ENCODE measurements at regions not wholly inside any gene's neighbourhood (a gene's known extent, or its start where the extent isn't known, plus 50 kb on each side); places are given as distances from the start of the nearest gene placed in this dataset.
"Not testable (repeated sequence)": the region's sequence is repeated elsewhere in the genome, so short reads cannot be mapped to it uniquely, and the experiment has no call there.

- ATAC-seq; H3K9me3 ChIP-seq (replicated peaks; ENCODE audit: control insufficient read depth, insufficient read depth, low read depth, low read length); H2AFZ ChIP-seq (ENCODE audit: low read depth, low read length); H3K4me2 ChIP-seq (ENCODE audit: insufficient read depth, low read length); POLR2A ChIA-PET; H3K9me1 ChIP-seq (ENCODE audit: control insufficient read depth, insufficient read depth, low read length); H3K4me1 ChIP-seq (replicated peaks in 1 of 2; ENCODE audit: control insufficient read depth in 2 of 2, insufficient read depth in 2 of 2, low read length in 2 of 2); H3K36me3 ChIP-seq (ENCODE audit: control insufficient read depth, insufficient read depth, low read length); H3K27ac ChIP-seq (ENCODE audit: extremely low read depth, low read depth, low read length); H3K9ac ChIP-seq (ENCODE audit: insufficient read depth in 1 of 2, low read depth in 2 of 2, low read length in 2 of 2); FAIRE-seq; CTCF ChIA-PET (ENCODE audit: low intra/inter-chr PET ratio); H3K27me3 ChIP-seq (ENCODE audit: control insufficient read depth in 2 of 2, insufficient read depth in 2 of 2, low read length in 2 of 2); H3K4me3 ChIP-seq; H3K79me2 ChIP-seq (ENCODE audit: control insufficient read depth, insufficient read depth, low read length); in situ Hi-C loops (cut with MboI); intact Hi-C loops (cut with micrococcal nuclease); DNase-seq (ENCODE audit: extremely low read depth in 1 of 4, low spot score in 3 of 4); H4K20me1 ChIP-seq (replicated peaks; ENCODE audit: control insufficient read depth, insufficient read depth, low read length); BruUV-seq (replicated peaks): not testable (repeated sequence)
- WGBS (ENCODE audit: insufficient coverage, low coverage, missing lambda C conversion rate): no CpG with 5 or more reads among the region's 4 CpGs
- TF ChIP-seq ADNP (tag; IDR thresholded peaks at IDR 0.05) (peak; percentile 54; the same call in 1 of the 2 replicates), ZNF263 (CRISPR knock-in tag; IDR thresholded peaks at IDR 0.05; ENCODE audit: borderline replicate concordance) (peak; percentile 84), BCOR (IDR thresholded peaks at IDR 0.05) (peak; percentile 74; the same call in 1 of the 2 replicates), KDM1A (IDR thresholded peaks at IDR 0.05) (0 out of 4 replicates have a peak, but pooled peaks of 1 of the 2 experiments have one; percentile 34), RBM25 (IDR thresholded peaks at IDR 0.05; ENCODE audit: low read depth, low read length, severe bottlenecking) (peak; percentile 60)
Observed at GRCh38 chr19:14287837-14288236, 81.9 kb upstream of the ADGRL1 start.

- intact Hi-C loops (cut with micrococcal nuclease); H2AFZ ChIP-seq (ENCODE audit: low read depth, low read length); CTCF ChIA-PET (ENCODE audit: low intra/inter-chr PET ratio); H4K20me1 ChIP-seq (replicated peaks; ENCODE audit: control insufficient read depth, insufficient read depth, low read length); BruUV-seq (replicated peaks); H3K4me1 ChIP-seq (replicated peaks in 1 of 2; ENCODE audit: control insufficient read depth in 2 of 2, insufficient read depth in 2 of 2, low read length in 2 of 2); H3K27ac ChIP-seq (ENCODE audit: extremely low read depth, low read depth, low read length); H3K9me1 ChIP-seq (ENCODE audit: control insufficient read depth, insufficient read depth, low read length); H3K4me3 ChIP-seq; H3K79me2 ChIP-seq (ENCODE audit: control insufficient read depth, insufficient read depth, low read length); H3K27me3 ChIP-seq (ENCODE audit: control insufficient read depth in 2 of 2, insufficient read depth in 2 of 2, low read length in 2 of 2); H3K4me2 ChIP-seq (ENCODE audit: insufficient read depth, low read length); ATAC-seq; H3K9ac ChIP-seq (ENCODE audit: insufficient read depth in 1 of 2, low read depth in 2 of 2, low read length in 2 of 2); H3K9me3 ChIP-seq (replicated peaks; ENCODE audit: control insufficient read depth, insufficient read depth, low read depth, low read length); in situ Hi-C loops (cut with MboI); H3K36me3 ChIP-seq (ENCODE audit: control insufficient read depth, insufficient read depth, low read length); FAIRE-seq; TF ChIP-seq TEAD4 (CRISPR knock-in tag; IDR thresholded peaks at IDR 0.05; ENCODE audit: borderline replicate concordance): not testable (repeated sequence)
- WGBS (ENCODE audit: insufficient coverage, low coverage, missing lambda C conversion rate): 6% methylated on average over 4 of the region's 4 CpGs
- POLR2A ChIA-PET: interaction anchor here (0.6 kb wide), 2 partner anchors 17 to 409 kb away, joined by 3 read pairs; no protein-coding TSS in a partner anchor
- peak in 1 of 4 experiments; percentile 55 for DNase-seq (ENCODE audit: extremely low read depth in 1 of 4, low spot score in 3 of 4)
- peak; percentile 93 for TF ChIP-seq MITF (IDR thresholded peaks at IDR 0.05)
- TF ChIP-seq CBFA2T3 (IDR thresholded peaks at IDR 0.05): peak; percentile 65
- peak; percentile 73; the same call in 1 of the 2 replicates for TF ChIP-seq SMARCC2 (IDR thresholded peaks at IDR 0.05; ENCODE audit: low read depth)
- TF ChIP-seq HDAC2 (IDR thresholded peaks at IDR 0.05): peak; percentile 43; the same call in 1 of the 2 replicates
- TF ChIP-seq KLF16 (IDR thresholded peaks at IDR 0.05): peak; percentile 17; the same call in 1 of the 2 replicates
- TF ChIP-seq TEAD4 (IDR thresholded peaks at IDR 0.05; ENCODE audit: low read length): peak; percentile 58; the same call in 1 of the 2 replicates
- peak; percentile 73 for TF ChIP-seq DPF2 (IDR thresholded peaks at IDR 0.05)
- peak; percentile 30 for TF ChIP-seq NEUROD1 (IDR thresholded peaks at IDR 0.05; ENCODE audit: borderline replicate concordance, low read depth, low read length, partially characterized antibody)
- peak; percentile 85; the same call in 1 of the 2 replicates for TF ChIP-seq SOX6 (IDR thresholded peaks at IDR 0.05)
- peak; percentile 94; the same call in 1 of the 2 replicates for TF ChIP-seq SMARCE1 (IDR thresholded peaks at IDR 0.05)
- TF ChIP-seq, protein P1, sequence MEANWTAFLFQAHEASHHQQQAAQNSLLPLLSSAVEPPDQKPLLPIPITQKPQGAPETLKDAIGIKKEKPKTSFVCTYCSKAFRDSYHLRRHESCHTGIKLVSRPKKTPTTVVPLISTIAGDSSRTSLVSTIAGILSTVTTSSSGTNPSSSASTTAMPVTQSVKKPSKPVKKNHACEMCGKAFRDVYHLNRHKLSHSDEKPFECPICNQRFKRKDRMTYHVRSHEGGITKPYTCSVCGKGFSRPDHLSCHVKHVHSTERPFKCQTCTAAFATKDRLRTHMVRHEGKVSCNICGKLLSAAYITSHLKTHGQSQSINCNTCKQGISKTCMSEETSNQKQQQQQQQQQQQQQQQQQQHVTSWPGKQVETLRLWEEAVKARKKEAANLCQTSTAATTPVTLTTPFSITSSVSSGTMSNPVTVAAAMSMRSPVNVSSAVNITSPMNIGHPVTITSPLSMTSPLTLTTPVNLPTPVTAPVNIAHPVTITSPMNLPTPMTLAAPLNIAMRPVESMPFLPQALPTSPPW (CRISPR knock-in tag; IDR thresholded peaks at IDR 0.05): peak; percentile 86
Observed at GRCh38 chr19:14286594-14286993, 80.6 kb upstream of the ADGRL1 start.

All from K562 (cell line).